A673 (cell line): ENCODE measurements at regions not wholly inside any gene's neighbourhood (a gene's known extent, or its start where the extent isn't known, plus 50 kb on each side); places are given as distances from the start of the nearest gene placed in this dataset.

Source experiments
- EZH2 ChIP-seq: fragments of 200-600 bp; sonication (generic); IDR thresholded peaks from 2 replicates; pipeline ENCODE4 v1.6.1; 2017; ENCODE audit warnings: borderline replicate concordance, low read depth, mild to moderate bottlenecking, mixed read lengths, antibody characterized with exemption, low read length; ENCODE audit not compliant: poor library complexity, severe bottlenecking
- TF ChIP-seq, protein P1 (sequence below): fragments of 300-800, 200-600 bp; sonication (generic); conservative IDR thresholded peaks from 2 replicates; pipeline ENCODE4 v1.5.1; 2017; ENCODE audit warnings: low read depth, mild to moderate bottlenecking, antibody characterized with exemption, low read length, moderate library complexity, mixed read lengths

DNA sequence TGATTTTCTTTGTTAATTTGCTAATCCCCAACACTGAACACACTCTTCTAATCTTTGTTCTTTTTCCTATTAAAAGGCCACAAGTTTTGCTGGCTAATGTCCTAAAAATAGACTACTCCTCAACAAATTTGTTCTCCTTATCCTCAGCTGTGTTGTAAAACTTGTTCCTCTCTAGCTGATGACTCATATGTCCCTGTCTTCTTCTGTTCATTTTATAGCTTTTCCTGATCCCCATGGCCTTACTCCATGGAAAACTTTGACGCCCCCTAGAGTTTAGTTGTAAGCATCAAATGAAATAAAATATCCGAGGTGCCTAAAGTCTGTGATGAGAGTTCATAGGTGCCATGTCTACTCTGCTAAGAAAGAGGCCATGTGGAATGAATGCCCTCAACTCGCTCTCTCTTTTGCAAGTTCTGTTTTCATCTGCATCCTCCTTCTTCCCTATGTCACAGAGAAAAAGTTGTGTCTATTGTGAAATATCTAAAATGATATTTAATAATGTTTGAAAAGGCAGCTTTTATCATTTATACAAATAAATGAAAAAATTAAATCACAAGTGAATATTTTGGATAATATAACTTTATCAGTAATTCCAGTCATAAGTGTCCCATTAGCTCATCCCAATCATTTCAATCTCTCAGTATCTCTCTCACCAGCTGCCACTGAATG, 237.9 kb downstream of the IPO8 start:
- TF ChIP-seq, protein P1, sequence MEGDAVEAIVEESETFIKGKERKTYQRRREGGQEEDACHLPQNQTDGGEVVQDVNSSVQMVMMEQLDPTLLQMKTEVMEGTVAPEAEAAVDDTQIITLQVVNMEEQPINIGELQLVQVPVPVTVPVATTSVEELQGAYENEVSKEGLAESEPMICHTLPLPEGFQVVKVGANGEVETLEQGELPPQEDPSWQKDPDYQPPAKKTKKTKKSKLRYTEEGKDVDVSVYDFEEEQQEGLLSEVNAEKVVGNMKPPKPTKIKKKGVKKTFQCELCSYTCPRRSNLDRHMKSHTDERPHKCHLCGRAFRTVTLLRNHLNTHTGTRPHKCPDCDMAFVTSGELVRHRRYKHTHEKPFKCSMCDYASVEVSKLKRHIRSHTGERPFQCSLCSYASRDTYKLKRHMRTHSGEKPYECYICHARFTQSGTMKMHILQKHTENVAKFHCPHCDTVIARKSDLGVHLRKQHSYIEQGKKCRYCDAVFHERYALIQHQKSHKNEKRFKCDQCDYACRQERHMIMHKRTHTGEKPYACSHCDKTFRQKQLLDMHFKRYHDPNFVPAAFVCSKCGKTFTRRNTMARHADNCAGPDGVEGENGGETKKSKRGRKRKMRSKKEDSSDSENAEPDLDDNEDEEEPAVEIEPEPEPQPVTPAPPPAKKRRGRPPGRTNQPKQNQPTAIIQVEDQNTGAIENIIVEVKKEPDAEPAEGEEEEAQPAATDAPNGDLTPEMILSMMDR = peak; percentile 64
- TF ChIP-seq EZH2 = no peak
